Right atrium auricular region (tissue), 2 donors: ENCODE measurements at regions not wholly inside any gene's neighbourhood (a gene's known extent, or its start where the extent isn't known, plus 50 kb on each side); places are given as distances from the start of the nearest gene placed in this dataset.

Source experiments
- DNase-seq: peaks from one replicate; pipeline ENCODE4 v3.0.0-alpha.2; 2019; ENCODE audit warnings: low spot score
- H3K27ac ChIP-seq, 2 donors: fragments of 200-600 bp; sonication (generic); 1 replicate in 1 of 2; 2 replicates in 1 of 2; pipeline ENCODE4 v1.5.1; 2016 to 2019
- H3K27me3 ChIP-seq, 2 donors: fragments of 200-600 bp; sonication (generic); one replicate each; pipeline versions ENCODE4 v1.5.1 to v1.6.0; 2017 to 2019
- H3K36me3 ChIP-seq: fragments of 200-600 bp; sonication (generic); one replicate; pipeline ENCODE4 v1.5.1; 2016
- H3K4me1 ChIP-seq, 2 donors: fragments of 200-600 bp; sonication (generic); one replicate each; pipeline versions ENCODE4 v1.5.1 to v1.6.0; 2017 to 2019
- H3K4me3 ChIP-seq, 2 donors: fragments of 200-600 bp; sonication (generic); 1 replicate in 1 of 2; 2 replicates in 1 of 2; pipeline ENCODE4 v1.5.1; 2017 to 2019; ENCODE audit warnings: mild to moderate bottlenecking in 1 of 2, moderate library complexity in 1 of 2
- H3K9me3 ChIP-seq, 2 donors: fragments of 200-600 bp; sonication (generic); one replicate each; pipeline ENCODE4 v1.5.1; 2019
- CTCF ChIP-seq, 2 donors: fragments of 200-600 bp; sonication (generic); IDR thresholded peaks; one replicate each; pipeline ENCODE4 v1.5.1; 2019; ENCODE audit warnings: antibody characterized with exemption in 2 of 2

- H3K27ac ChIP-seq, result no peak overlapping the region
- no peaks in the 10 kb centered on the region for H3K36me3 ChIP-seq
- no peaks in the 10 kb centered on the region for H3K9me3 ChIP-seq
- H3K4me3 ChIP-seq, result no peak overlapping the region
- DNase-seq, result peak; percentile 30
- H3K27me3 ChIP-seq, result no peaks in the 10 kb centered on the region
- no peaks in the 10 kb centered on the region for H3K4me1 ChIP-seq
- no peak for TF ChIP-seq CTCF (IDR thresholded peaks at IDR 0.05)
Observed at GRCh38 chr1:29830383-29830782, 594.1 kb downstream of the PTPRU start.

- no peak for TF ChIP-seq CTCF (IDR thresholded peaks at IDR 0.05)
- Histone ChIP-seq H3K27ac (no peak overlapping the region), H3K27me3 (no peaks in the 10 kb centered on the region), H3K36me3 (no peaks in the 10 kb centered on the region), H3K9me3 (no peaks in the 10 kb centered on the region), H3K4me3 (no peak overlapping the region), H3K4me1 (no peaks in the 10 kb centered on the region)
- DNase-seq, result peak; percentile 43
Observed at GRCh38 chr1:29829448-29830344, 593.4 kb downstream of the PTPRU start.

- Histone ChIP-seq H3K36me3 (no peaks in the 10 kb centered on the region), H3K27ac (no peak overlapping the region), H3K4me3 (no peak overlapping the region), H3K4me1 (no peaks in the 10 kb centered on the region), H3K9me3 (no peaks in the 10 kb centered on the region), H3K27me3 (no peaks in the 10 kb centered on the region)
- DNase-seq, result peak; percentile 44
- no peak for TF ChIP-seq CTCF (IDR thresholded peaks at IDR 0.05)
Observed at GRCh38 chr1:29828526-29829447, 592.5 kb downstream of the PTPRU start.

- no peak overlapping the region for H3K4me3 ChIP-seq
- H3K4me1 ChIP-seq, result no peaks in the 10 kb centered on the region
- no peak overlapping the region for H3K27ac ChIP-seq
- no peaks in the 10 kb centered on the region for H3K9me3 ChIP-seq
- H3K27me3 ChIP-seq, result no peaks in the 10 kb centered on the region
- no peak for TF ChIP-seq CTCF (IDR thresholded peaks at IDR 0.05)
- peak; percentile 23 for DNase-seq
- H3K36me3 ChIP-seq, result no peaks in the 10 kb centered on the region
Observed at GRCh38 chr1:29827801-29828525, 591.6 kb downstream of the PTPRU start.

- no peak overlapping the region for H3K27ac ChIP-seq
- H3K9me3 ChIP-seq, result no peaks in the 10 kb centered on the region
- no peaks in the 10 kb centered on the region for H3K27me3 ChIP-seq
- H3K4me3 ChIP-seq, result no peak overlapping the region
- H3K4me1 ChIP-seq, result no peaks in the 10 kb centered on the region
- H3K36me3 ChIP-seq, result no peaks in the 10 kb centered on the region
- no peak for DNase-seq
- no peak for TF ChIP-seq CTCF (IDR thresholded peaks at IDR 0.05)
Observed at GRCh38 chr1:29827237-29827750, 591.0 kb downstream of the PTPRU start.
